NCI-H526 treated with DMSO at 0.1 percent for 48 hours (cell line): ENCODE measurements at regions not wholly inside any gene's neighbourhood (a gene's known extent, or its start where the extent isn't known, plus 50 kb on each side); places are given as distances from the start of the nearest gene placed in this dataset.
"Not testable (repeated sequence)": the region's sequence is repeated elsewhere in the genome, so short reads cannot be mapped to it uniquely, and the experiment has no call there.

Experiments
- DNase-seq: peaks from one replicate; lab custom pipeline; 2025; lab: John Stamatoyannopoulos, UW

DNA sequence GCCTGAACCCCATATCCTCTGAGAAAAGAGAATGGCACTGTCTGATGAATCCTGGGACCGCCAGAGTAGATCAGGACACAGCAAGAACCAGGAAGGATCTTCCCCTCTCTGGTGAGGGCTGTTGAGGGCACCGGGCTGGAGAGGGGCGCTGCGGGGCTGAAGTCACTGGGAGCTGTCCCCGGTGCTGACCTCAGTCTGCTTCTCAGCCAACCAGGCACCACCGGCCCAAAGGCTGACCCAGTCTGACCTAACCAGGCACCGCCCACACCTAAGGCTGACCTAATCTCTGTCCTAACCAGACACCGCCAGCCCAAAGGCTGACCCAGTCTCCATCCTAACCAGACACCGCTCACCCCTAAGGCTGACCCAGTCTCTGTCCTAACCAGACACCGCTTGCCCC, 82.8 kb downstream of the CPZ start:
- DNase-seq, result no peak

- DNase-seq, result no peak
Observed at GRCh38 chr4:8674311-8674885, 81.8 kb downstream of the CPZ start.

DNA sequence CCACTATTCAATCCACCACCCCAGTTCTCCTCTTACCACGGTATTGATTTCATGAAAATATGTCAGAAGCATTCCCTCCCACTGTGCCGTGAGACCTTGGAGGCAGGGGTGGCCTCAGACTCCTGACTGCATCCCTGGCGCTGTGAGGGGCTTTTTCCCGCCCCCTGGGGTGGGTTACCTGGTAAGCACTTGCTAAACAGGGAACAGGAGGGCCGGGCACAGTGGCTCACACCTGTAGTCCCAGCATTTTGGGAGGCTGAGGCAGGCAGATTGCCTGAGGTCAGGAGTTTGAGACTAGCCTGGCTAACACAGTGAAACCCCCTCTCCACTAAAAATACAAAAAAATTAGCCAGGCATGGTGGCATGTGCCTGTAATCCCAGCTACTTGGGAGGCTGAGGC, 80.5 kb downstream of the CPZ start:
- DNase-seq, result not testable (repeated sequence)

- DNase-seq, result no peak
Observed at GRCh38 chr4:8672486-8672885, 79.9 kb downstream of the CPZ start.

GRCh38 chr4:8671712-8672290, 79.2 kb downstream of the CPZ start:
- DNase-seq, result no peak
